NCI-H2029 treated with DMSO at 0.1 percent for 48 hours (cell line): ENCODE measurements at regions not wholly inside any gene's neighbourhood (a gene's known extent, or its start where the extent isn't known, plus 50 kb on each side); places are given as distances from the start of the nearest gene placed in this dataset.
"Not testable (repeated sequence)": the region's sequence is repeated elsewhere in the genome, so short reads cannot be mapped to it uniquely, and the experiment has no call there.

Experiments used
- DNase-seq: peaks from one replicate; lab custom pipeline; 2025; lab: John Stamatoyannopoulos, UW

- DNase-seq = no peak
These were observed 1159.4 kb downstream of the FAM181B start for GRCh38 chr11:81574301-81574700.

- no peak for DNase-seq
These were observed 1160.3 kb downstream of the FAM181B start for GRCh38 chr11:81573367-81573766.

GRCh38 chr11:81570669-81571068 lies 1163.0 kb downstream of the FAM181B start:
- DNase-seq = no peak

GRCh38 chr11:81569999-81570398 lies 1163.7 kb downstream of the FAM181B start:
- DNase-seq = no peak

- DNase-seq = no peak
These were observed 1164.7 kb downstream of the FAM181B start for GRCh38 chr11:81568918-81569317.

- no peak for DNase-seq
These were observed 1185.5 kb downstream of the FAM181B start for GRCh38 chr11:81548123-81548522.

- not testable (repeated sequence) for DNase-seq
These were observed 1193.9 kb downstream of the FAM181B start for GRCh38 chr11:81539806-81540205.

- DNase-seq = no peak
These were observed 1218.1 kb downstream of the FAM181B start for GRCh38 chr11:81515566-81515965.

- DNase-seq = peak; percentile 41
These were observed 1236.4 kb downstream of the FAM181B start for GRCh38 chr11:81497202-81497804.

GRCh38 chr11:81496601-81497000 lies 1237.1 kb downstream of the FAM181B start:
- DNase-seq = no peak

- DNase-seq = no peak
These were observed 1237.9 kb downstream of the FAM181B start for GRCh38 chr11:81495699-81496292.

GRCh38 chr11:81494431-81494830 lies 1239.2 kb downstream of the FAM181B start:
- DNase-seq = no peak

- no peak for DNase-seq
These were observed 1240.7 kb downstream of the FAM181B start for GRCh38 chr11:81492923-81493445.

GRCh38 chr11:81487109-81487508 lies 1246.6 kb downstream of the FAM181B start:
- DNase-seq = no peak

GRCh38 chr11:81484196-81484595 lies 1249.5 kb downstream of the FAM181B start:
- DNase-seq = no peak

- DNase-seq = no peak
These were observed 1256.4 kb downstream of the FAM181B start for GRCh38 chr11:81477277-81477676.

GRCh38 chr11:81476345-81476744 lies 1257.3 kb downstream of the FAM181B start:
- DNase-seq = no peak

GRCh38 chr11:81472646-81473045 lies 1261.0 kb downstream of the FAM181B start:
- no peak for DNase-seq

GRCh38 chr11:81470446-81470845 lies 1263.2 kb downstream of the FAM181B start:
- DNase-seq = no peak

GRCh38 chr11:81459766-81460306 lies 1273.8 kb downstream of the FAM181B start:
- no peak for DNase-seq

GRCh38 chr11:81449588-81450156 lies 1284.0 kb downstream of the FAM181B start:
- no peak for DNase-seq

GRCh38 chr11:81444297-81444696 lies 1289.4 kb downstream of the FAM181B start:
- DNase-seq = no peak

GRCh38 chr11:81432333-81432732 lies 1301.3 kb downstream of the FAM181B start:
- DNase-seq = no peak
